HFF-Myc (cell line): ENCODE measurements at regions not wholly inside any gene's neighbourhood (a gene's known extent, or its start where the extent isn't known, plus 50 kb on each side); places are given as distances from the start of the nearest gene placed in this dataset.
"Not testable (repeated sequence)": the region's sequence is repeated elsewhere in the genome, so short reads cannot be mapped to it uniquely, and the experiment has no call there.

Source experiments
- DNase-seq: peaks from one replicate; pipeline ENCODE4 v3.0.0-alpha.2; 2011; ENCODE audit warnings: low read depth; ENCODE audit errors: extremely low read depth
- H3K4me3 ChIP-seq: replicated peaks from 2 replicates; pipeline ENCODE4 v1.5.1; 2011; ENCODE audit warnings: low read depth, mild to moderate bottlenecking, control low read depth, low read length
- TF ChIP-seq, protein P1 (sequence below): IDR thresholded peaks from 2 replicates; pipeline ENCODE4 v1.5.1; 2012; ENCODE audit warnings: mild to moderate bottlenecking, low read depth, low read length, control low read depth; ENCODE audit errors: missing control alignments

- DNase-seq = no peak
- H3K4me3 ChIP-seq = no peak overlapping the region
- TF ChIP-seq, protein P1, sequence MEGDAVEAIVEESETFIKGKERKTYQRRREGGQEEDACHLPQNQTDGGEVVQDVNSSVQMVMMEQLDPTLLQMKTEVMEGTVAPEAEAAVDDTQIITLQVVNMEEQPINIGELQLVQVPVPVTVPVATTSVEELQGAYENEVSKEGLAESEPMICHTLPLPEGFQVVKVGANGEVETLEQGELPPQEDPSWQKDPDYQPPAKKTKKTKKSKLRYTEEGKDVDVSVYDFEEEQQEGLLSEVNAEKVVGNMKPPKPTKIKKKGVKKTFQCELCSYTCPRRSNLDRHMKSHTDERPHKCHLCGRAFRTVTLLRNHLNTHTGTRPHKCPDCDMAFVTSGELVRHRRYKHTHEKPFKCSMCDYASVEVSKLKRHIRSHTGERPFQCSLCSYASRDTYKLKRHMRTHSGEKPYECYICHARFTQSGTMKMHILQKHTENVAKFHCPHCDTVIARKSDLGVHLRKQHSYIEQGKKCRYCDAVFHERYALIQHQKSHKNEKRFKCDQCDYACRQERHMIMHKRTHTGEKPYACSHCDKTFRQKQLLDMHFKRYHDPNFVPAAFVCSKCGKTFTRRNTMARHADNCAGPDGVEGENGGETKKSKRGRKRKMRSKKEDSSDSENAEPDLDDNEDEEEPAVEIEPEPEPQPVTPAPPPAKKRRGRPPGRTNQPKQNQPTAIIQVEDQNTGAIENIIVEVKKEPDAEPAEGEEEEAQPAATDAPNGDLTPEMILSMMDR = no peak
Measured at GRCh38 chr15:35944945-35945585, 399.1 kb upstream of the DPH6 start.

- no peak for DNase-seq
- no peak overlapping the region for H3K4me3 ChIP-seq
- TF ChIP-seq, protein P1 = no peak
Measured at GRCh38 chr15:35953424-35953823, 407.5 kb upstream of the DPH6 start.

DNA sequence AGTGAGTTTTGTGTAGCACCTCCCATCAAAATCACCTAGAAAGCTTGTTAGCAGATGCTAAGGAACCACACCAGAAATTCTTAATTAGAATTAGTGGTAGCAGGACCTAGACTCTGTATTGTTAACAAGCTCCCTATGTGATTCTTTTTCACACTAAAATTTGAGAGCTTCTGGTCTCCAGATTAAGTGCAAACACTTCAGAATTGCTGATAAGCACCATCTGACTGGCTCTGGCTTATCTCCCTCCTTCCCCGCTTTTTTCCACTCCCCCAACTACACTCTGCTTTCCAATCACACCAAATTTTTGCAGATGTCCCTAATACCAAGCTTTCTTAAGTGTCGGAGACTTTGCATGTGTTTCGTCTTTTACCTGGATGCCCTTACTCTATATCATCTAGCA is 410.1 kb upstream of the DPH6 start:
- no peak overlapping the region for H3K4me3 ChIP-seq
- no peak for DNase-seq
- TF ChIP-seq, protein P1 = no peak

DNA sequence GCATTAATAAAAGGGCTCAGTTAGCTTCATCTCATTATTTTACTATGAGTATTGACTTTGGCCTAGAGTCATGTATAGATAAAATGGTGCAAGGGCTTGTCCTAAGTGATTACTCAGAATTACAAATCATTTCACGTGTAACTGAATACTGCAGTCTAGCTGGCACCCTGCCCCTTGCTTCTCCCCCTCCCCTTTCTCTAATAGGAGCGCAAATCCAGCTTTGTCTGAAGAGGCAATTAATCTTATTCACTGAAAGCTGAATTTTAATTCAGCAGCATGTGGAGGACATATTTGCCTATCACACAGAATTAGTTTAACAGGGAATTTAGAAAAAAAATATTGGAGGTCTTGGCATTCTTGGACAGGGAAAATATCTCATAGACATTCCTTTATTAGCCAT is 412.1 kb upstream of the DPH6 start:
- H3K4me3 ChIP-seq = no peak overlapping the region
- TF ChIP-seq, protein P1 = no peak
- no peak for DNase-seq

- TF ChIP-seq, protein P1 = no peak
- DNase-seq = no peak
- no peak overlapping the region for H3K4me3 ChIP-seq
Measured at GRCh38 chr15:35958975-35959374, 413.0 kb upstream of the DPH6 start.

- TF ChIP-seq, protein P1 = no peak
- no peak overlapping the region for H3K4me3 ChIP-seq
- no peak for DNase-seq
Measured at GRCh38 chr15:35963326-35963725, 417.4 kb upstream of the DPH6 start.

- H3K4me3 ChIP-seq = no peak overlapping the region
- DNase-seq = no peak
- TF ChIP-seq, protein P1 = no peak
Measured at GRCh38 chr15:35966781-35967180, 420.8 kb upstream of the DPH6 start.

DNA sequence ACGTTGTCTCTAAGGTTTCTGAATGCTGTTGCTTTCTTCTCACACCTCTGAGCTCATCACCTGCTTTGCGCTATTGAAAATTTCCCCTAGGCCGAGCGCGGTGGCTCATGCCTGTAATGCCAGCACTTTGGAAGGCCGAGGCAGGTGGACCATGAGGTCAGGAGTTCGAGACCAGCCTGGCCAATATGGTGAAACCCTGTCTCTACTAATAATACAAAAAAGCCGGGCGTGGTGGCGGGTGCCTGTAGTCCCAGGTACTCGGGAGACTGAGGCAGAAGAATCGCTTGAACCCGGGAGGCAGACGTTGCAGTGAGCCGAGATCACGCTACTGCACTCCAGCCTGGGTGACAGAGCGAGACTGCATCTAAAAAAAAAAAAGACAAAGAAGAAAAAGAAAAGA is 422.0 kb upstream of the DPH6 start:
- not testable (repeated sequence) for DNase-seq

More for the DNA sequence above, 422.0 kb upstream of the DPH6 start:
- H3K4me3 ChIP-seq = not testable (repeated sequence)
